IPS DF 19.7 (cell line): ENCODE measurements at regions not wholly inside any gene's neighbourhood (a gene's known extent, or its start where the extent isn't known, plus 50 kb on each side); places are given as distances from the start of the nearest gene placed in this dataset.

Source experiments
- DNase-seq: peaks from one replicate; pipeline ENCODE4 v3.0.0-alpha.2; 2013; ENCODE audit warnings: low read depth, low spot score

- DNase-seq = no peak
Measured at GRCh38 chr14:98514016-98514415, 758.0 kb downstream of the BCL11B start.

GRCh38 chr14:98536256-98536655 lies 735.7 kb downstream of the BCL11B start:
- no peak for DNase-seq

GRCh38 chr14:98542316-98542715 lies 729.7 kb downstream of the BCL11B start:
- DNase-seq = no peak

- no peak for DNase-seq
Measured at GRCh38 chr14:98543074-98543473, 728.9 kb downstream of the BCL11B start.

GRCh38 chr14:98544174-98544573 lies 727.8 kb downstream of the BCL11B start:
- no peak for DNase-seq

GRCh38 chr14:98545181-98545580 lies 726.8 kb downstream of the BCL11B start:
- no peak for DNase-seq

- DNase-seq = no peak
Measured at GRCh38 chr14:98548071-98548686, 723.8 kb downstream of the BCL11B start.

- no peak for DNase-seq
Measured at GRCh38 chr14:98551028-98551427, 721.0 kb downstream of the BCL11B start.

- DNase-seq = no peak
Measured at GRCh38 chr14:98555440-98555839, 716.6 kb downstream of the BCL11B start.

GRCh38 chr14:98564006-98564405 lies 708.0 kb downstream of the BCL11B start:
- no peak for DNase-seq

- no peak for DNase-seq
Measured at GRCh38 chr14:98564541-98564940, 707.5 kb downstream of the BCL11B start.

GRCh38 chr14:98571104-98571503 lies 700.9 kb downstream of the BCL11B start:
- DNase-seq = no peak

GRCh38 chr14:98573082-98573481 lies 698.9 kb downstream of the BCL11B start:
- no peak for DNase-seq

GRCh38 chr14:98576463-98576862 lies 695.5 kb downstream of the BCL11B start:
- DNase-seq = no peak

GRCh38 chr14:98578204-98578603 lies 693.8 kb downstream of the BCL11B start:
- DNase-seq = no peak

- DNase-seq = no peak
Measured at GRCh38 chr14:98579140-98579539, 692.9 kb downstream of the BCL11B start.

- no peak for DNase-seq
Measured at GRCh38 chr14:98580131-98580678, 691.8 kb downstream of the BCL11B start.

- DNase-seq = no peak
Measured at GRCh38 chr14:98582276-98582675, 689.7 kb downstream of the BCL11B start.

- DNase-seq = no peak
Measured at GRCh38 chr14:98591161-98591560, 680.8 kb downstream of the BCL11B start.

GRCh38 chr14:98592611-98593170 lies 679.3 kb downstream of the BCL11B start:
- no peak for DNase-seq

GRCh38 chr14:98593361-98593761 lies 678.6 kb downstream of the BCL11B start:
- no peak for DNase-seq

- DNase-seq = no peak
Measured at GRCh38 chr14:98594156-98594555, 677.8 kb downstream of the BCL11B start.

GRCh38 chr14:98598576-98598975 lies 673.4 kb downstream of the BCL11B start:
- no peak for DNase-seq

- DNase-seq = no peak
Measured at GRCh38 chr14:98599082-98599481, 672.9 kb downstream of the BCL11B start.
